Keratinocyte (primary cell): ENCODE measurements at regions not wholly inside any gene's neighbourhood (a gene's known extent, or its start where the extent isn't known, plus 50 kb on each side); places are given as distances from the start of the nearest gene placed in this dataset.

ENCODE experiments used
- EZH2 ChIP-seq: IDR thresholded peaks from one replicate; pipeline ENCODE4 v1.6.1; 2012; ENCODE audit warnings: inconsistent platforms, mild to moderate bottlenecking, low read length, moderate library complexity
- TF ChIP-seq, protein P1 (sequence below), 3 experiments: IDR thresholded peaks in 1 of 3; conservative IDR thresholded peaks in 1 of 3; optimal IDR thresholded peaks in 1 of 3; 2 replicates in 2 of 3; 3 replicates in 1 of 3; pipeline versions ENCODE3 to v1.5.1; 2011; ENCODE audit warnings: low read length in 3 of 3, mild to moderate bottlenecking in 3 of 3, moderate library complexity in 2 of 3, control low read depth in 1 of 3, inconsistent platforms in 1 of 3; ENCODE audit not compliant: insufficient read depth in 2 of 3; ENCODE audit errors: extremely low read depth in 1 of 3

DNA sequence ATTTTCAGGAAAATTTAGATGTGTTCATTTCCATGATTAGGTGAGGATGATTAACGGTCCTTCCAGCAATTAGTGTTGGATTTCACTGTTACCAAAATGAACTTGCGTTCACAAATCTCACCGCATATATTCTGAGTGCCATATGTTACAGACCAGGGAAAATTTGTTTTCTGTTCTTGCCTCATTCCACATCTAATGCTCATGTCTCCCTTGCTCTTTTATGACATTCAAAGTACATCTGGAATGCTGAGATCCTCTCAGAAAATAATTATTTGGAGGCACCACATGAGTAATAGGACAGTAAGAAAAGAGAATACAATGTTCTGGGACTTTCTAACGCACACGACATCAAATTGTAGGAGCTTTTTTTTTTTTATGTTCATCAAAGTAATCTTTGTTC lies 406.5 kb downstream of the SHISA9 start:
- TF ChIP-seq, protein P1, sequence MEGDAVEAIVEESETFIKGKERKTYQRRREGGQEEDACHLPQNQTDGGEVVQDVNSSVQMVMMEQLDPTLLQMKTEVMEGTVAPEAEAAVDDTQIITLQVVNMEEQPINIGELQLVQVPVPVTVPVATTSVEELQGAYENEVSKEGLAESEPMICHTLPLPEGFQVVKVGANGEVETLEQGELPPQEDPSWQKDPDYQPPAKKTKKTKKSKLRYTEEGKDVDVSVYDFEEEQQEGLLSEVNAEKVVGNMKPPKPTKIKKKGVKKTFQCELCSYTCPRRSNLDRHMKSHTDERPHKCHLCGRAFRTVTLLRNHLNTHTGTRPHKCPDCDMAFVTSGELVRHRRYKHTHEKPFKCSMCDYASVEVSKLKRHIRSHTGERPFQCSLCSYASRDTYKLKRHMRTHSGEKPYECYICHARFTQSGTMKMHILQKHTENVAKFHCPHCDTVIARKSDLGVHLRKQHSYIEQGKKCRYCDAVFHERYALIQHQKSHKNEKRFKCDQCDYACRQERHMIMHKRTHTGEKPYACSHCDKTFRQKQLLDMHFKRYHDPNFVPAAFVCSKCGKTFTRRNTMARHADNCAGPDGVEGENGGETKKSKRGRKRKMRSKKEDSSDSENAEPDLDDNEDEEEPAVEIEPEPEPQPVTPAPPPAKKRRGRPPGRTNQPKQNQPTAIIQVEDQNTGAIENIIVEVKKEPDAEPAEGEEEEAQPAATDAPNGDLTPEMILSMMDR (optimal IDR thresholded peaks at IDR 0.05 in 1 of 3, IDR thresholded peaks at IDR 0.05 in 1 of 3, conservative IDR thresholded peaks at IDR 0.05 in 1 of 3; ENCODE audit: extremely low read depth in 1 of 3, insufficient read depth in 2 of 3, low read length in 3 of 3), result no peak
- no peak for TF ChIP-seq EZH2
